ENCODE measurements at regions not wholly inside any gene's neighbourhood (a gene's known extent, or its start where the extent isn't known, plus 50 kb on each side); places are given as distances from the start of the nearest gene placed in this dataset.

DNA sequence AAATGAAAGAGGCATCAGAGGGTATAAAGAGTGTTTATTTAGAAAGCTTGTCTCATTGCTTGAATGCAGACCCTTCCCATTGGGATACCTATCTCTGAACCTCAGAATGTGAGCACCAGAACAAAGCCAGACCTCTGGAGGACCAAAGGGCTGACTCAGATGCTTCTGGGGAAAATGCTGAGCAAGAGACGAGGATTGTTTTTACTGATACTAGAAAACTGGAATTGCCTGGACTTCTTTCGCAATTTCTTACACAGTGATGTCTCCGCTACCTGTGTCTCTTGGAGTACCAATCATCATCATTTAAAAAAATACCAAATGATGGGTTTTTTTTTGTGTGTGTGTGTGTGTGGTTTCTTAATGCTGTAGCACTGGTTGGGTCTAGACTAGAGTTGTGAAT lies 55.6 kb upstream of the CCDC85A start:
- H3K4me3 ChIP-seq, result no peak overlapping the region
- H3K4me1 ChIP-seq, result no peaks in the 10 kb centered on the region
- TF ChIP-seq, protein P1, sequence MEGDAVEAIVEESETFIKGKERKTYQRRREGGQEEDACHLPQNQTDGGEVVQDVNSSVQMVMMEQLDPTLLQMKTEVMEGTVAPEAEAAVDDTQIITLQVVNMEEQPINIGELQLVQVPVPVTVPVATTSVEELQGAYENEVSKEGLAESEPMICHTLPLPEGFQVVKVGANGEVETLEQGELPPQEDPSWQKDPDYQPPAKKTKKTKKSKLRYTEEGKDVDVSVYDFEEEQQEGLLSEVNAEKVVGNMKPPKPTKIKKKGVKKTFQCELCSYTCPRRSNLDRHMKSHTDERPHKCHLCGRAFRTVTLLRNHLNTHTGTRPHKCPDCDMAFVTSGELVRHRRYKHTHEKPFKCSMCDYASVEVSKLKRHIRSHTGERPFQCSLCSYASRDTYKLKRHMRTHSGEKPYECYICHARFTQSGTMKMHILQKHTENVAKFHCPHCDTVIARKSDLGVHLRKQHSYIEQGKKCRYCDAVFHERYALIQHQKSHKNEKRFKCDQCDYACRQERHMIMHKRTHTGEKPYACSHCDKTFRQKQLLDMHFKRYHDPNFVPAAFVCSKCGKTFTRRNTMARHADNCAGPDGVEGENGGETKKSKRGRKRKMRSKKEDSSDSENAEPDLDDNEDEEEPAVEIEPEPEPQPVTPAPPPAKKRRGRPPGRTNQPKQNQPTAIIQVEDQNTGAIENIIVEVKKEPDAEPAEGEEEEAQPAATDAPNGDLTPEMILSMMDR (IDR thresholded peaks at IDR 0.05), result no peak
- TF ChIP-seq POLR2AphosphoS5 (IDR thresholded peaks at IDR 0.05) (no peak), POLR2A (IDR thresholded peaks at IDR 0.05) (no peak), EP300 (IDR thresholded peaks at IDR 0.05) (no peak)
- H3K9me3 ChIP-seq, result no peaks in the 10 kb centered on the region
- H3K27ac ChIP-seq, result no peak overlapping the region
- 50% methylated on average over 3 of the region's 3 CpGs for WGBS
- DNase-seq (ENCODE audit: low spot score in 2 of 2), result no peak
- H3K27me3 ChIP-seq, result no peaks in the 10 kb centered on the region
- H3K36me3 ChIP-seq, result no peaks in the 10 kb centered on the region

- no peak for DNase-seq (ENCODE audit: low spot score in 2 of 2)
- no peaks in the 10 kb centered on the region for H3K36me3 ChIP-seq
- H3K27ac ChIP-seq, result no peak overlapping the region
- H3K27me3 ChIP-seq, result no peaks in the 10 kb centered on the region
- no peaks in the 10 kb centered on the region for H3K9me3 ChIP-seq
- TF ChIP-seq, protein P1 (IDR thresholded peaks at IDR 0.05), result peak in 1 of 2 donors; percentile 50
- no peak for TF ChIP-seq POLR2AphosphoS5 (IDR thresholded peaks at IDR 0.05)
- no peak overlapping the region for H3K4me3 ChIP-seq
- no peaks in the 10 kb centered on the region for H3K4me1 ChIP-seq
- 78% methylated on average over 5 of the region's 5 CpGs for WGBS
Measured at GRCh38 chr2:56130463-56131070, 53.2 kb upstream of the CCDC85A start.

- no peak for DNase-seq (ENCODE audit: low spot score in 2 of 2)
- H3K36me3 ChIP-seq, result no peaks in the 10 kb centered on the region
- no peak overlapping the region for H3K27ac ChIP-seq
- TF ChIP-seq, protein P1 (IDR thresholded peaks at IDR 0.05), result peak in 1 of 2 donors; percentile 17
- no peak for TF ChIP-seq EP300 (IDR thresholded peaks at IDR 0.05)
- H3K4me3 ChIP-seq, result no peak overlapping the region
- 2% methylated on average over 1 of the region's 1 CpG for WGBS
- H3K27me3 ChIP-seq, result no peaks in the 10 kb centered on the region
- no peaks in the 10 kb centered on the region for H3K4me1 ChIP-seq
- no peaks in the 10 kb centered on the region for H3K9me3 ChIP-seq
Measured at GRCh38 chr2:56132138-56132537, 51.7 kb upstream of the CCDC85A start.

DNA sequence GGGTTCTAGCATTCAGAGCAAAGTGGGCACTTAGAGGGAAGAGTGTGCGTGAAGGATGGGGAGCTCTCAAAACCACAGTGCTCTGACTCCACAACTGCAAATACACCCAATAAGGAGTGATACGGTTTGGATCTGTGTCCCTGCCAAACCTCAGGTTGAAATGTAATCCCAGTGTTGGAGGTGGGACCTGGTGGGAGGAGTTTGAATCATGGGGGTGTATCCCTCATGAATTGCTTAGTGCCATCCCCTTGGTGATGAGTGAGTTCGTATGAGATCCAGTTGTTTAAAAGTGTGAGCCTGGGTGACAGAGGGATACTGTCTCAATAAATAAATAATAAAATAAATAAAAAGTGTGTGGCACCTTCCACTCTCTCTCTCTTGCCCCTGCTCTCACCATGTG lies 50.3 kb upstream of the CCDC85A start:
- 66% methylated on average over 3 of the region's 3 CpGs for WGBS
- no peaks in the 10 kb centered on the region for H3K27me3 ChIP-seq
- no peaks in the 10 kb centered on the region for H3K9me3 ChIP-seq
- no peak overlapping the region for H3K27ac ChIP-seq
- no peak for DNase-seq (ENCODE audit: low spot score in 2 of 2)
- H3K4me3 ChIP-seq, result no peak overlapping the region
- H3K36me3 ChIP-seq, result no peaks in the 10 kb centered on the region
- no peaks in the 10 kb centered on the region for H3K4me1 ChIP-seq
- TF ChIP-seq POLR2AphosphoS5 (IDR thresholded peaks at IDR 0.05) (no peak), EP300 (IDR thresholded peaks at IDR 0.05) (no peak), POLR2A (IDR thresholded peaks at IDR 0.05) (no peak)
- TF ChIP-seq, protein P1 (IDR thresholded peaks at IDR 0.05), result no peak

GRCh38 chr2:56133931-56134629 lies 49.7 kb upstream of the CCDC85A start:
- WGBS, result 54% methylated on average over 9 of the region's 9 CpGs
- Histone ChIP-seq H3K4me1 (no peaks in the 10 kb centered on the region), H3K27me3 (no peaks in the 10 kb centered on the region), H3K4me3 (no peak overlapping the region), H3K9me3 (no peaks in the 10 kb centered on the region), H3K36me3 (no peaks in the 10 kb centered on the region), H3K27ac (no peak overlapping the region)
- DNase-seq (ENCODE audit: low spot score in 2 of 2), result no peak
- TF ChIP-seq POLR2AphosphoS5 (IDR thresholded peaks at IDR 0.05), result no peak
- no peak for TF ChIP-seq POLR2A (IDR thresholded peaks at IDR 0.05)
- TF ChIP-seq, protein P1 (IDR thresholded peaks at IDR 0.05), result no peak
- TF ChIP-seq EP300 (IDR thresholded peaks at IDR 0.05), result no peak
